IPS-15b (cell line): ENCODE measurements at regions not wholly inside any gene's neighbourhood (a gene's known extent, or its start where the extent isn't known, plus 50 kb on each side); places are given as distances from the start of the nearest gene placed in this dataset.
"Not testable (repeated sequence)": the region's sequence is repeated elsewhere in the genome, so short reads cannot be mapped to it uniquely, and the experiment has no call there.

ENCODE experiments used
- H3K27me3 ChIP-seq: one replicate; pipeline ENCODE4 v1.6.1; 2013; ENCODE audit warnings: low read length; ENCODE audit not compliant: control insufficient read depth, insufficient read depth
- H3K36me3 ChIP-seq: one replicate; pipeline ENCODE4 v1.6.1; 2013; ENCODE audit warnings: low read length; ENCODE audit not compliant: control insufficient read depth, insufficient read depth
- H3K4me1 ChIP-seq: one replicate; pipeline ENCODE4 v1.6.1; 2013; ENCODE audit warnings: mild to moderate bottlenecking, low read length; ENCODE audit not compliant: control insufficient read depth, insufficient read depth
- H3K4me3 ChIP-seq: one replicate; pipeline ENCODE4 v1.5.1; 2013; ENCODE audit warnings: low read depth, low read length
- H3K9ac ChIP-seq: one replicate; pipeline ENCODE4 v1.6.1; 2013; ENCODE audit warnings: low read depth, mild to moderate bottlenecking, low read length
- H3K9me3 ChIP-seq: one replicate; pipeline ENCODE4 v1.6.1; 2013; ENCODE audit warnings: mild to moderate bottlenecking, low read length; ENCODE audit not compliant: control insufficient read depth, insufficient read depth

- Histone ChIP-seq H3K9ac (no peak overlapping the region), H3K36me3 (no peaks in the 10 kb centered on the region), H3K4me1 (no peaks in the 10 kb centered on the region), H3K9me3 (no peaks in the 10 kb centered on the region), H3K27me3 (no peaks in the 10 kb centered on the region), H3K4me3 (no peak overlapping the region)
Observed at GRCh38 chr2:183782436-183782835, 658.2 kb downstream of the NUP35 start.

- not testable (repeated sequence) for H3K9ac ChIP-seq, H3K36me3 ChIP-seq, H3K27me3 ChIP-seq, H3K9me3 ChIP-seq, H3K4me3 ChIP-seq, H3K4me1 ChIP-seq
Observed at GRCh38 chr2:183788796-183789195, 664.6 kb downstream of the NUP35 start.

DNA sequence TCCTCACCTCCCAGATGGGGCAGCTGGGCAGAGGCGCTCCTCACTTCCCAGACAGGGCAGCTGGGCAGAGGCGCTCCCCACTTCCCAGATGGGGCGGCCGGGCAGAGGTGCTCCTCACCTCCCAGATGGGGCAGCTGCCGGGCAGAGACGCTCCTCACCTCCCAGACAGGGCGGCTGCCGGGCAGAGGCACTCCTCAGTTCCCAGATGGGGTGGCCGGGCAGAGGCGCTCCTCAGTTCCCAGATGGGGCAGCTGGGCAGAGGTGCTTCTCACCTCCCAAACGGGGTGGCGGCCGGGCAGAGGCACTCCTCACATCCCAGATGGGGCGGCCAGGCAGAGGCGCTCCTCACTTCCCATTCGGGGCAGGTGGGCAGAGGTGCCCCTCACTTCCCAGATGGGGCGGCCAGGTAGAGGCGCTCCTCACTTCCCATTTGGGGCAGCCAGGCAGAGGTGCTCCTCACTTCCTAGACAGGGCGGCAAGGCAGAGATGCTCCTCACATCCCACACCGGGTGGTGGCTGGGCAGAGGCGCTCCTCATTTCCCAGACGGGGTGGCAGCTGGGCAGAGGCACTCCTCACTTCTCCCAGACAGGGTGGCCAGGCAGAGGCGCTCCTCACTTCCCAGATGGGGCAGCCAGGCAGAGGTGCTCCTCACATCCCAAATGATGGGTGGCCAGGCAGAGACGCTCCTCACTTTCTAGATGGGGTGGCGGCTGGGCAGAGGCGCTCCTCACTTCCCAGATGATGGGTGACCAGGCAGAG, 668.1 kb downstream of the NUP35 start:
- not testable (repeated sequence) for H3K9me3 ChIP-seq, H3K27me3 ChIP-seq

GRCh38 chr2:183798535-183798934, 674.3 kb downstream of the NUP35 start:
- Histone ChIP-seq H3K9ac (no peak overlapping the region), H3K4me1 (no peaks in the 10 kb centered on the region)

More for the DNA sequence above, 668.1 kb downstream of the NUP35 start:
- not testable (repeated sequence) for H3K9ac ChIP-seq, H3K4me3 ChIP-seq, H3K4me1 ChIP-seq, H3K36me3 ChIP-seq

GRCh38 chr2:183799761-183800160, 675.5 kb downstream of the NUP35 start:
- H3K9me3 ChIP-seq: no peaks in the 10 kb centered on the region
- no peak overlapping the region for H3K4me3 ChIP-seq
- no peak overlapping the region for H3K9ac ChIP-seq
- H3K36me3 ChIP-seq: no peaks in the 10 kb centered on the region
- no peaks in the 10 kb centered on the region for H3K4me1 ChIP-seq
- H3K27me3 ChIP-seq: no peaks in the 10 kb centered on the region

More at GRCh38 chr2:183798535-183798934, 674.3 kb downstream of the NUP35 start:
- no peak overlapping the region for H3K4me3 ChIP-seq
- no peaks in the 10 kb centered on the region for H3K27me3 ChIP-seq
- no peaks in the 10 kb centered on the region for H3K36me3 ChIP-seq
- H3K9me3 ChIP-seq: no peaks in the 10 kb centered on the region

GRCh38 chr2:183803596-183803995, 679.4 kb downstream of the NUP35 start:
- no peaks in the 10 kb centered on the region for H3K36me3 ChIP-seq
- H3K27me3 ChIP-seq: no peaks in the 10 kb centered on the region
- no peak overlapping the region for H3K9ac ChIP-seq
- no peaks in the 10 kb centered on the region for H3K9me3 ChIP-seq
- H3K4me3 ChIP-seq: no peak overlapping the region
- no peaks in the 10 kb centered on the region for H3K4me1 ChIP-seq

DNA sequence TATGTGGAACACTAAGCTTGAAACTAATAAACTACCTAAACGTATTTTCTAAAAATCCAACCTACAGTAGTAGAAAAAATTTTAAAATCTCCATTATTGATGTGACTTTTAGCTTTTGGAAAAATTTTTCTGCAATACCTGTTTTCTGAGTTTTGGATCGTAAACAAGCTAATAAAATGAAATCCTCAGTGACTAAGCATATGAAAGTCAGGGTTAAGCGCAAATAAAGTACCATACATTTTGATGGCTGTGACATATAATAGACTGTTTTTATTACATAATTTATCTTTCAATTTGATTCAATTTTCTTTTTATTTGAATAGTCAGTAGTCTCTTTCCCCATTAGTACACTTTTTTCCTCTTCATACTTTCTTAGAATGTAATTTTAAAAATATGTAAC, 683.6 kb downstream of the NUP35 start:
- H3K4me3 ChIP-seq: no peak overlapping the region

DNA sequence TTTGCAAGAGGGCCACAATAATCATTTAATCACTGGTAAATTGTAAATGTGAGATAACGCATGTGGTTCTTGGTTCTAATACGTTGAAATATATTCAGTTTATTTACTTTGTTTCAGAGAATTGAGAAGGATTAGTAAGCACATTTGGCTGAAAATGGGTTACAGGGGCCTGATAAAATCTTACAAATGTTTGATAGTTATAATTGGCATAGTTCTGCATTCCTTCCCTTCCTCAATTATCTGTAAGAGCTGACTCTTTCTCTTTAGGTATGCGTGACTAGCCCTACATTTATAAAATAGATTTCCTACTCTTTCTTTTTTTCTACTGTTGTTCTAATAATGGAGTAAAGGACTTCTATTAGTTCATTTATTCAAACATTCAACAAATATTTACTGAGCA, 685.2 kb downstream of the NUP35 start:
- Histone ChIP-seq H3K9ac (no peak overlapping the region), H3K9me3 (no peaks in the 10 kb centered on the region), H3K27me3 (no peaks in the 10 kb centered on the region), H3K4me1 (no peaks in the 10 kb centered on the region), H3K4me3 (no peak overlapping the region), H3K36me3 (no peaks in the 10 kb centered on the region)

More for the DNA sequence above, 683.6 kb downstream of the NUP35 start:
- Histone ChIP-seq H3K36me3 (no peaks in the 10 kb centered on the region), H3K27me3 (no peaks in the 10 kb centered on the region), H3K4me1 (no peaks in the 10 kb centered on the region), H3K9me3 (no peaks in the 10 kb centered on the region), H3K9ac (no peak overlapping the region)

DNA sequence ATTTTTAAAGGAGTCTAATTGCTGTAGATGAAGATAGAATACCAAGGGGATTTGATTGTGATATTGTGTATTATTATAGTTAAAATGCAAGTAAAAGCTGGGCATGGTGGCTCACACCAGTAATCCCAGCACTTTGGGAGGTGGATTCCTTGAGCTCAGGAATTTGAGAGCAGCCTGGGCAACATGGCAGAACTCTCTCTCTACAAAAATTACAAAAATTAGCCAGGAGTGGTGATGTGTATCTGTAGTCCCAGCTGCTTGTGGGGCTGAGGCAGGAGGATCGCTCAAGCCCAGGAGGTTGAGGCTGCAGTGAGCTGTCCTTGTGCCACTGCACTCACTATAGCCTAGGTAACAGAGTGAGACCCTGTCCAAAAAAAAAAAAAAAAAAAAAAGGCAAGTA, 687.0 kb downstream of the NUP35 start:
- H3K36me3 ChIP-seq: no peaks in the 10 kb centered on the region
- no peak overlapping the region for H3K9ac ChIP-seq
- no peaks in the 10 kb centered on the region for H3K9me3 ChIP-seq
- H3K4me1 ChIP-seq: no peaks in the 10 kb centered on the region
- H3K27me3 ChIP-seq: no peaks in the 10 kb centered on the region
- no peak overlapping the region for H3K4me3 ChIP-seq

DNA sequence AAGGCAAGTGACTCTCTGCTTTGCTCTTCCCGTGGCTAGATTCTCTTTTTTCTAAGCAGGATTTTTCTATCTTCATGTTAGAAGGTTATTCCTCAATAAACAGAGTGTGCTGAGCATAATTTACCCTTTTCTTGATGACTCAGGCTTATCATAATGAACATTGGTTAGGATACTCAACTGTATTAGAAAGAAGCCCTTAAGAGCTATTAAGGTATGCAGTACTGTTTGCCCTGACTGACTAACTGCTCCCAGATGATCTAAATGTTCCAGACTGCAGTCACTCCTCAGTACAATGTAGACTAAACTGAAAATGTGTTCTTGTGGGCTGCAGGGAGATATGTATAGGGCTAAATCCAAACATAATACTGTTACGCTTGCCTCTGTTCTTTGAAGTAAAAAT, 687.8 kb downstream of the NUP35 start:
- Histone ChIP-seq H3K9ac (no peak overlapping the region), H3K27me3 (no peaks in the 10 kb centered on the region), H3K4me3 (no peak overlapping the region)

DNA sequence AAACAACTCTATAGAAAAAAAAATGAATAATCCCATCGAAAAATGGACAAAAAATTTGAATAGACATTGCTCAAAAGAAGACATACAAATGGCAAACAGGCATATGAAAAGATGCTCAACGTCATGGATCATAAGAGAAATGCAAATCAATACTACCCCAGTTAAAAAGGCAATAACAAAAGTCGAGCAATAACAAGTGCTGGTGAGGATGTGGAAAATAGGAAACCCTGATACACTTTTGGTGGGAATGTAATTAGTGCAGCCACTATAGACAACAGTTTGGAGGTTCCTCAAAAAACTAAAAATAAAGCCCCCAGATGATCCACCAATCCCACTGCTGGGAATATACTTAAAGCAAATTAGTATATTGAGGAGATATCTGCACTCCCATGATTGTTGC, 701.5 kb downstream of the NUP35 start:
- H3K4me1 ChIP-seq: no peaks in the 10 kb centered on the region
- H3K9ac ChIP-seq: no peak overlapping the region
- H3K4me3 ChIP-seq: no peak overlapping the region
- H3K27me3 ChIP-seq: no peaks in the 10 kb centered on the region
- no peaks in the 10 kb centered on the region for H3K36me3 ChIP-seq
- no peaks in the 10 kb centered on the region for H3K9me3 ChIP-seq

More for the DNA sequence above, 687.8 kb downstream of the NUP35 start:
- Histone ChIP-seq H3K9me3 (no peaks in the 10 kb centered on the region), H3K36me3 (no peaks in the 10 kb centered on the region), H3K4me1 (no peaks in the 10 kb centered on the region)

GRCh38 chr2:183829931-183830330, 705.7 kb downstream of the NUP35 start:
- Histone ChIP-seq H3K36me3 (no peaks in the 10 kb centered on the region), H3K4me1 (no peaks in the 10 kb centered on the region), H3K4me3 (no peak overlapping the region), H3K9me3 (no peaks in the 10 kb centered on the region), H3K27me3 (no peaks in the 10 kb centered on the region), H3K9ac (no peak overlapping the region)
